ENCODE measurements at regions not wholly inside any gene's neighbourhood (a gene's known extent, or its start where the extent isn't known, plus 50 kb on each side); places are given as distances from the start of the nearest gene placed in this dataset.

DNA sequence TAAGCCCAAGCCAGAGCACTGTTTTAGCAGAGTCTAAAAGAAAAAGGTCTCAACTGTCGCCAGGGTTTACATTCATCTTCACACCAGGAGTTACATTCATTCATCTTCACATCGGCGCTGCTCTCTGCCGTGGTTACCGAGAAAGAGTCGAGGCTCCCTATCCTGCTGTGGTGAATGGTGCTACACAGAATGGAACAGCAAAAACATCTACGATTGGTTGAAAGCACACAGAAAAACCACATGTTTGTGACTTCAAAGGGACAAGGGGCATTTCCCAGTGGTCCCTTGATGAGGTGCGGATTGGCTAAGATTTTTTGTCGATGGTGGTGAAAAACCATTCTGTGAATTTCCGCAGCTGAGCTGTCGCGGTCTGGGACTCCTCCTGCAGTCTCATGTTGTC, 231.1 kb downstream of the SIPA1L2 start:
- TF ChIP-seq RFX5 (IDR thresholded peaks at IDR 0.05; ENCODE audit: low read depth, low read length) = no peak
- TF ChIP-seq CEBPB (IDR thresholded peaks at IDR 0.05; ENCODE audit: low read depth, low read length) = no peak
- TF ChIP-seq RAD21 (IDR thresholded peaks at IDR 0.05; ENCODE audit: low read length) = no peak
- TF ChIP-seq FOS (IDR thresholded peaks at IDR 0.05; ENCODE audit: low read depth, low read length) = no peak
- no peak for TF ChIP-seq MAFK (IDR thresholded peaks at IDR 0.05; ENCODE audit: low read depth, low read length)
- TF ChIP-seq, protein P1, sequence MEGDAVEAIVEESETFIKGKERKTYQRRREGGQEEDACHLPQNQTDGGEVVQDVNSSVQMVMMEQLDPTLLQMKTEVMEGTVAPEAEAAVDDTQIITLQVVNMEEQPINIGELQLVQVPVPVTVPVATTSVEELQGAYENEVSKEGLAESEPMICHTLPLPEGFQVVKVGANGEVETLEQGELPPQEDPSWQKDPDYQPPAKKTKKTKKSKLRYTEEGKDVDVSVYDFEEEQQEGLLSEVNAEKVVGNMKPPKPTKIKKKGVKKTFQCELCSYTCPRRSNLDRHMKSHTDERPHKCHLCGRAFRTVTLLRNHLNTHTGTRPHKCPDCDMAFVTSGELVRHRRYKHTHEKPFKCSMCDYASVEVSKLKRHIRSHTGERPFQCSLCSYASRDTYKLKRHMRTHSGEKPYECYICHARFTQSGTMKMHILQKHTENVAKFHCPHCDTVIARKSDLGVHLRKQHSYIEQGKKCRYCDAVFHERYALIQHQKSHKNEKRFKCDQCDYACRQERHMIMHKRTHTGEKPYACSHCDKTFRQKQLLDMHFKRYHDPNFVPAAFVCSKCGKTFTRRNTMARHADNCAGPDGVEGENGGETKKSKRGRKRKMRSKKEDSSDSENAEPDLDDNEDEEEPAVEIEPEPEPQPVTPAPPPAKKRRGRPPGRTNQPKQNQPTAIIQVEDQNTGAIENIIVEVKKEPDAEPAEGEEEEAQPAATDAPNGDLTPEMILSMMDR (conservative IDR thresholded peaks at IDR 0.05; ENCODE audit: low read depth, low read length) = no peak
- no peak for TF ChIP-seq NFE2L2 (IDR thresholded peaks at IDR 0.05; ENCODE audit: low read depth, low read length)
- no peak for TF ChIP-seq MXI1 (IDR thresholded peaks at IDR 0.05; ENCODE audit: borderline replicate concordance, low read depth, low read length)
- no peak for TF ChIP-seq BHLHE40 (IDR thresholded peaks at IDR 0.05; ENCODE audit: low read depth, low read length)
- no peak for TF ChIP-seq POLR2A (IDR thresholded peaks at IDR 0.05; ENCODE audit: low read depth, low read length)

All from IMR-90 (cell line).